Amniotic epithelial cell (primary cell): ENCODE measurements at regions not wholly inside any gene's neighbourhood (a gene's known extent, or its start where the extent isn't known, plus 50 kb on each side); places are given as distances from the start of the nearest gene placed in this dataset.
"Not testable (repeated sequence)": the region's sequence is repeated elsewhere in the genome, so short reads cannot be mapped to it uniquely, and the experiment has no call there.

Experiments used
- DNase-seq: peaks from one replicate; pipeline ENCODE4 v3.0.0-alpha.2; 2010; ENCODE audit warnings: low read depth

DNA sequence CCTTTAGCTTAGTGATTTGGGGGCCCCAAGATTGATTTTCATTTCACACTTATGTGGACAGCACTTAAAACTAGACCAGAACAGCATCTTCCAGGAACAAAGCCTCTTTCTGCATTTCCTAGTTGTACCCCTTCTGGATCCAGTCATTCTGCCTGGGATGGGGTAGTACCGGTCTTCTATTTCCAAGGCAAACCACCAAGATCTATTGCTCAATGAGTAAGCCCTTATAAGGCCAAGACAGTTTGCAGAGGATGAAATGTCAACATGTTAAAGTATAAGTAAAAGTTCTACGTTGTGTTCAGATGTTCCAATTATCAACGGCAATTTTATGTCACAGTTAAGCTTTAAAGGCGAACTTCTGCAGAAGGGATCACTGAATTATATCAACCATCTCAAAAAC, 106.9 kb upstream of the ZNF746 start:
- peak; percentile 55 for DNase-seq

DNA sequence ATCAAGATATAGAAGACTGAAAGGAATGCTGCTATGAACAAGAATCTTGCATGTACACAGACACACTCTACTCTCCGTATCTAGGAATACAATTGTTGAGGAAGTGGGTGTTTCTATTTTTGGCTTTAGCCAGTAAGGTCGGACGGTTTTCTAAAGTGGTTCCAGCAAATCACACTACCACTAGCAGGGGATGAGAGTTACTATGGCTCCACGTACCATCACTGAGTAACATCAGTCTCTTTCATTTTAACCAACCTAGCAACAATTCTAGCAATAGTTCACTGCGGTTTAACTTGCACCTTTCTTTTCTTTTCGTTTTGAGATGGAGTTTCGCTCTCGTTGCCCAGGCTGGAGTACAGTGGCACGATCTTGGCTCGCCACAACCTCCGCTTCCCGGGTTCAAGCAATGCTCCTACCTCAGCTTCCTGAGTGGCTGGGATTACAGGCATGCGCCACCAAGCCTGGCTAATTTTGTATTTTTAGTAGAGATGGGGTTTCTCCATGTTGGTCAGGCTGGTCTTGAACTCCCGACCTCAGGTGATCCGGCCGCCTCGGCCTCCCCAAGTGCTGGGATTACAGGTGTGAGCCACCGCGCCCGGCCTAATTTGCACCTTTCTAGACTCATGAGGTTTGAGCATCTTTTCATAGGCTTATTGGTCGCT, 103.2 kb upstream of the ZNF746 start:
- not testable (repeated sequence) for DNase-seq

DNA sequence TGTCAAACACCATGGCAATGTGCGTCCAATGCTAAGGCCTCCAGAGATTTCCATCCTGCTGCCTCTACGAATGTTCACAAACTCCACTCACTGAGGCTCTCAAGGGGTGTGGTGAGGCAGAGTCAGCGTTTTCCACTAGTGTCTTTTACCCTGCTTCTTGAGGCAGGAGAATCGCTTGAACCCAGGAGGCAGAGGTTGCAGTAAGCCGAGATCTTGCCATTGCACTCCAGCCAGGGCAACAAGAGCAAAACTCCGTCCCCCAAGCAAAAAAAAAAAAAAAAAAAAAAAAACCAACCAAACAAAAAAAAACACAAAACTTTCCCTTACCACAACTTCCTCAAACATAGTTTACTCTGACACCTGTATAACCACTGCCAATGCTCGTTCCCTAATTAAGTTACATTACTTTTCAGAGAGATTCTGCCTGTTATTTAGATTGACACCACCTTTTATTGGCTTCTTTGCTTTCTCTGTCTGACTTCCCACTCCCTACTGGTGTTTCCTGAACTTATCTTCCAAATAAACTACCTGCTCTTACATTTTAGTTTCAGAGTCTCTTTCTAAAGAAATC, 102.1 kb upstream of the ZNF746 start:
- DNase-seq = no peak

DNA sequence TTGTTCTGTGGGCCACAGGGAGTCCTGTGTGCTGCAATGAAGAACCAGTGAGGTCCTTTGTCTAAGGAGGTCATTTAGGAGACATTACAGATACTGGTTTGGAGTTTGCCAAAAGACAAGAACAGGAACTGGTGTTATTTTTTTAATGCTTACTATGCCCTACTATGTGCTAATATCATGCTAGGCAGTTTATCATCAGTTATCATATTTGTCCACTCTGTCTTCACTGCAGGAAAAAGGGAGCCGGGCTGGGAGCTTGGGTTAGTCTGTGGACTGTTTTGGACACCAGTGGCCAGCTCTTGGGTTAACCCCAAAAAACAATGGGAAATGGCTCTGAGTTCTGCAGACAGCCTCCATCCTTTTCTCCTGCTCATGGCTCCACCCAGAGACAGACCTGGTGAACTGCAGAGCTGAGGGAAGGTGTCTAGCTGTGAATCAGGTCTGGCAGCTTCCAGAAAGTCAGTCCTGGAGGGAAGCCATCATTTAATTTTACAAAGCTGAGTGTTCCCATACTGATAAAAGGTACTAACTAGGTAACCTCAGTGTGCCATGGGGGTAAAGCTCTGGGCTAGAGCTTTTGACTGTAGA, 101.2 kb upstream of the ZNF746 start:
- DNase-seq = peak; percentile 58

DNA sequence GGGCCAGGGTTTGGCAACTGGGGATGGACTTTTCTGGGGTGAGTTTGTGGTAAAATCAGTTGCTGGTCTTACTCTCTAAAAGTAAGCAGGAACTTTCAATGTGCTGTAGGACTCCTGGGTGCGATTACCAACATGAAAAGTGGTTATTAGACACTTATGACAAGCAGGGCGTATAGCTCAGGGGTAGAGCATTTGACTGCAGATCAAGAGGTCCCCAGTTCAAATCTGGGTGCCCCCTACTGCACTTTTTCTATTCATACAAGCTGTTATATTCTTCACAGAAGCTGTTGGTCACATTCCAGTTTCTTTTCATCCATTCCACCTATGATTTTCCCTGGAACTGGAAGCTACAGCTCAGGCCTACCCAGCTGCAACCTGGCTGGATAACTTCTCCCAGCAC, 100.2 kb upstream of the ZNF746 start:
- not testable (repeated sequence) for DNase-seq

DNA sequence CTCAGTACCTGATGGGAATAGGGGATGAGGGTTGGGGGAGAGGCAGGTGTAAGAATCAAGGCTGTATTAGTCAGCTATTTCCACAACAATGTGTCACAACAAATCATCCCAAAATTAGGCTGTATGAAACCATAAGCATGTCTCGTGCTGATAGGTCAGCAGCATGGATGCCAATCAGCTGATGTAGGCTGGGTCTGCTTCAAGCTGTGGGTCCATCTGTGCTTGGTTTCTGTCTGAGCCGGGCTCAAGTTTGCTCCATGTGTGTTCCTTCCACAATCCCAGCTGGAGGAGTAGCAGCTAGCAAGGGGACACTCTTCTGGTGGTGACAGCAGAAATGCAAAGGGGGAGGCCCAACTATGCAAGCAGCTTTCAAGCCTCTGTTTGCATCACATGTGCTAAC, 97.9 kb upstream of the ZNF746 start:
- DNase-seq = peak; percentile 9

DNA sequence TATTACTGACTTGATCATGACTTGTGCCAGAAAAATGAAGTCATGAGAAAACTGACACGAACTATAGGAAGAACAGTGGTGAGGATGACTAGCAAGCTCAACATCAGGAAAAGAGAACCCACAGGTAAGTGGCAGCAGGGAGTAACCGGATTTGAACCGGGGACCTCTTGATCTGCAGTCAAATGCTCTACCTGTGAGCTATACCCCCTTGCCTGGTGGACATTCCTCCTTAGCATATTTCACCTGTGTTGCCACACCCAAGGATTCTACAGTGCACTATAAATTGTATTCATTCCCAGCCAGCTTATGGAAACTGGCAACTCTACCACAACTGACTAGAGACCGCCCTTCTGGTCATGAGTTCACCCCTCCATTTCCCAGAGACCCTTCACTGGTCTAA, 97.5 kb upstream of the ZNF746 start:
- DNase-seq = no peak

DNA sequence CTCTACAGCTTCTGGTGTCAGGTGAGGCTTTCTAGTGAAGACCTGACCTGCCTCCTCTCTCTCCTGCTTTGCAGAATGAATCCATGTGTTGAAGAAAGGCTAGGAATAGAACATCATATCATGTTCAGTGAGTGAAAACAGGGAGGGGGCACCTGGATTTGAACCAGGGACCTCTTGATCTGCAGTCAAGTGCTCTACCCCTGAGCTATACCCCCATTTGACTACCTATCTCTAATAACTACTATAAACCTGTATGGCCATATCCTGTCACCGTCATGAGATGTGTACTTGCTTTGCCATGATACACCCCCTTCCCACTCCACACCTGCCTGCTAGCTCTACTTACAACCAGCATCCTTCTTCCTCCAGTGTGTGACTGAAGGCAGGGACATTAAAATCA, 91.3 kb upstream of the ZNF746 start:
- DNase-seq = no peak

DNA sequence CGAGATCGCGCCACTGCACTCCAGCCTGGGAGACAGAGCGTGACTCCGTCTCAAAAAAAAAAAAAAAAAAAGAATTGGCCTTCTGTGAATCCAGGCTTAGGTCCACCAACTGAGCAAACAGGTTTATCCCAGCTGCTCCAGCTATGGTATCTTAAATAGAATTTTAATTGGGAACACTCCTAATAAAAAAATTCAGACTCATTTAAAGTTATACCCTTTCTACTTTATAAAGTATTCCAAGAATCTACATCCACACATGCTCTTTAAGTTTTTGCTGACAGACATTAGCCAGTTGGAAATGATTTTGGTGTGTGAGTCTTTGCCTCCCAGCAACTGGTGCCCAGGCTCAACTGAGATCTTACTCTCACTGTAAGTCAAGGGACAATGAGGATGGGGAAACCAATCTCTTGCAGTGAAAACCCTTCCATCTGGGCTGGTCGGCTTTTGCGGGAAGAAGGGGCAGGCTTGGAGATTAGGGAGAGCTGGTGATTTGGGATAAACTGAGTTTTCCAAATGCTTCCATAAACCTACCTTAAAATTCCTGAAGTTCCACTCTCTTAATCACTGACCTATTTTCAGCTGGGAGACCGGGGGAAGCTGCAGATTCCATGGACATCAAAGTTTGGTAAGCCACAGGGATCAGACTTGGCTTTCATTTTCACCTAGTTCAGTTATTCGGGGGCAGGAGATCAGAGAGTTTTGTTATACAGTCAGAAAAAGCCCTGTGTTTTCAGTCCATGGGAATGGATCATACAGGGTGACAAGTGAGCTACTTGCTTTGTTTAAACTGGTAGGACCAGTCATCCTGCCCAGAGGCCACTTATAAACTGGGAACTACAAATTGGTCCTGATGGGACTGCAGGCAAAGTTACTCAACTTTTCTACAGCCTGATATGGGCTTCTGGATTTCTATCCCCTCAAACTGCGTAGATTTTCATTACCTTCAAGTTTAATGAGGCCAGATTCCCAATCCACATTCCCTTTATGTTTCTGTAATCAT, 89.3 kb upstream of the ZNF746 start:
- no peak for DNase-seq

DNA sequence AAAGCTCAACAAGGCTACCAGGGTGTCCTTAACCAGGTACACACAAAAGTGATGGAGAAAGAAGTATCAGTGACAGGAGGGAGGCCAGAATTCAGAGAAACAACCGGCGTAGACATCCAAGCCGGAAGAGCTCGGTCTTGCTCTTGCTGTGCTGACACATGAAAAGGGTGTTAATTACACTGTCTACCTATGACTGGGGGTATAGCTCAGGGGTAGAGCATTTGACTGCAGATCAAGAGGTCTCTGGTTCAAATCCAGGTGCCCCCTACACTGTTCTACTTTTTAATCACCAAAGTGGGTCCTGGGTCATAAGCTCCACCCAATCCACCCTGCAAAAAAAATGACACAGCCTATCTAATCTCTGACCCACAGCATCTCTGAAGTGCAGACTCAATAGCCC, 86.9 kb upstream of the ZNF746 start:
- no peak for DNase-seq

DNA sequence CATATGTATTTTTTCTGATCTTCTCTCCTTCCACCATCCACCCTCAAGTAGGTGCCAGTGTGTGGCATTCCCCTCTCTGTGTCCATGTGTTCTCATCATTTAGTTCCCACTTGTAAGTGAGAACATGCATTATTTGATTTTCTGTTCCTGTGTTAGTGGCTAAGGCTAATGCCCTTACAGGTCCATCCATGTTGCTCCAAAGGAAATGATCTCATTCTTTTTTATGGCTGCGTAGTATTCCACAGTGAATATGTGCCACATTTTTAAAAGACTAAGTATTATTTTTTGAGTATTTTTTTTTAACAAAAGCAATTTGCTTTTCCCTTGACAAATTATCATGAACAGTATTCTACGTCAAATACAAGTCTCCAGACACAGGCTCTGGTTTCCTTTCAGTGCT, 86.4 kb upstream of the ZNF746 start:
- no peak for DNase-seq

DNA sequence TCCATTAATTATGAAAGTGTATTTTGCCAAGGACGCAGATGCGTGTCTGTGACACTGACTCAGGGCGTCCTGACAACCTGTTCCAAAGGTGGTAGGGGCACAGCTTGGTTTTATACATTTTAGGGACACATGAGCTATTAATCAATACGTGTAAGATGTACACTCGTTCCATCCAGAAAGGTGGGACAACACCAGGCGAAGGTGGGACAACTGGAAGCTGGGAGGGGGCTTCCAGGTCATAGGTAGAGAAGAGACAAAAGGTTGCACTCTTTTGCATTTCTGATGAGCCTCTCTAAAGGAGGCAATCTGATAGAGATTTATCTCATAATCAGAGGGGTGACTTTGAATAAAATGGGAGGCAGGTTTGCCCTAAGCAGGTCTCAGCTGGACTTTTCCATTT, 82.7 kb upstream of the ZNF746 start:
- DNase-seq = no peak

DNA sequence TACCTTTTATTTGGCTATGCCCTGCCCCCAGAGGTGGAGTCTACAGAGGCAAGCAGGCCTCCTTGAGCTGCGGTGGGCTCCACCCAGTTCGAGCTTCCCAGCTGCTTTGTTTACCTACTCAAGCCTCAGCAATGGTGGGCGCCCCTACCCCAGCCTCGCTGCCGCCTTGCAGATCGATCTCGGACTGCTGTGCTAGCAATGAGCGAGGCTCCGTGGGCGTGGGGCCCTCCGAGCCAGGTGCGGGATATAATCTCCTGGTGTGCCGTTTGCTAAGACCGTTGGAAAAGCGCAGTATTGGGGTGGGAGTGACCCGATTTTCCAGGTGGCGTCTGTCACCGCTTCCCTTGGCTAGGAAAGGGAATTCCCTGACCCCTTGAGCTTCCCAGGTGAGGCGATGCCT, 81.8 kb upstream of the ZNF746 start:
- not testable (repeated sequence) for DNase-seq

DNA sequence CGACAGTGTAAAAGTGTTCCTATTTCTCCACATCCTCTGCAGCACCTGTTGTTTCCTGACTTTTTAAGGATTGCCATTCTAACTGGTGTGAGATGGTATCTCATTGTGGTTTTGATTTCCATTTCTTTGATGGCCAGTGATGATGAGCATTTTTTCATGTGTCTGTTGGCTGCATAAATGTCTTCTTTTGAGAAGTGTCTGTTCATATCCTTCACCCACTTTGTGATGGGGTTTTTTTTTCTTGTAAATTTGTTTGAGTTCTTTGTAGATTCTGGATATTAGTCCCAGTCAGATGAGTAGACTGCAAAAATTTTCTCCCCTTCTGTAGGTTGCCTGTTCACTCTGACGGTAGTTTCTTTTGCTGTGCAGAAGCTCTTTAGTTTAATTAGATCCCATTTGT, 76.8 kb upstream of the ZNF746 start:
- not testable (repeated sequence) for DNase-seq

DNA sequence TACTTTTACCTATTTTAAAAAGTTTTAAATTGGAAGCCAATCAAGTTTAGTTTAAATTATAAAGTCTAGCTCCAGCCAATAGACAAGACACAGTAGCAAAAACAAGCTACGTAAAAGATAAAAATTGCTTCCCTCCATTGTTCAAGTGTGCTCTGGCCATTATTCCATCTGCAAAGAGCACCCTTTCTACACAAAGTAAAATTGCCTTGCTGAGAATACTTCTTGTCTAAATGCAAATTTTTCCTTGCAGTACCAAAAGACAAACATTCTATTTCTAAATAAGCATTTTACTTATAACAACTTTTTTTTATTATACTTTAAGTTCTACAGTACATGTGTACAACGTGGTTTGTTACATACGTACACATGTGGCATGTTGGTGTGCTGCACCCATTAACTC, 75.9 kb upstream of the ZNF746 start:
- no peak for DNase-seq

DNA sequence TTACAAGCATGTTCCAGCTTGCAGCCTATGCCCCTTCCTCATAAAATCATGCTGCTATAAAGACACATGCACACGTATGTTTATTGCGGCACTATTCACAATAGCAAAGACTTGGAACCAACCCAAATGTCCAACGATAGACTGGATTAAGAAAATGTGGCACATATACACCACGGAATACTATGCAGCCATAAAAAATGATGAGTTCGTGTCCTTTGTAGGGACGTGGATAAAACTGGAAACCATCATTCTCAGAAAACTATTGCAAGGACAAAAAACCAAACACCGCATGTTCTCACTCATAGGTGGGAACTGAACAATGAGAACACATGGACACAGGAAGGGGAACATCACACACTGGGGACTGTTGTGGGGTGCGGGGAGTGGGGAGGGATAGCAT, 75.3 kb upstream of the ZNF746 start:
- not testable (repeated sequence) for DNase-seq

DNA sequence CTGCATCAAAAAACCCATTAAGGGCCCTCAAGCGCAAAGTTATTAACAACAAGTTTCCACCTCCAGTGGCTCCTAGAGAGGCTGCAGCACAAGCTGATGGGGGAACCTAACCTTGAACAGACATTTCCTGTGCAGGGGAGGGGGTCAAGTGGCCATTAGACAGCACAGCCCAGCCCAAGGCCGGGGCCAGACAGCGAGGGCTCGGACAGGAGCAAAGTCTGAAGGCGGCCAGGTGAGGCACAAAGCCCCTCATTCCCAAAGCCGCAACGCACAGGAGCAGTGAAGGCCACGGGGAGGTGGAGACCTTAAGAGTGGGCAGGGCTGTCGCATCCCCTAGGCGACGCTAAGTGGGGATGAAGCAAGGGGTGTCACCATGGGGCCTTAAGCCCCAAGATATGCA, 73.2 kb upstream of the ZNF746 start:
- DNase-seq = no peak

DNA sequence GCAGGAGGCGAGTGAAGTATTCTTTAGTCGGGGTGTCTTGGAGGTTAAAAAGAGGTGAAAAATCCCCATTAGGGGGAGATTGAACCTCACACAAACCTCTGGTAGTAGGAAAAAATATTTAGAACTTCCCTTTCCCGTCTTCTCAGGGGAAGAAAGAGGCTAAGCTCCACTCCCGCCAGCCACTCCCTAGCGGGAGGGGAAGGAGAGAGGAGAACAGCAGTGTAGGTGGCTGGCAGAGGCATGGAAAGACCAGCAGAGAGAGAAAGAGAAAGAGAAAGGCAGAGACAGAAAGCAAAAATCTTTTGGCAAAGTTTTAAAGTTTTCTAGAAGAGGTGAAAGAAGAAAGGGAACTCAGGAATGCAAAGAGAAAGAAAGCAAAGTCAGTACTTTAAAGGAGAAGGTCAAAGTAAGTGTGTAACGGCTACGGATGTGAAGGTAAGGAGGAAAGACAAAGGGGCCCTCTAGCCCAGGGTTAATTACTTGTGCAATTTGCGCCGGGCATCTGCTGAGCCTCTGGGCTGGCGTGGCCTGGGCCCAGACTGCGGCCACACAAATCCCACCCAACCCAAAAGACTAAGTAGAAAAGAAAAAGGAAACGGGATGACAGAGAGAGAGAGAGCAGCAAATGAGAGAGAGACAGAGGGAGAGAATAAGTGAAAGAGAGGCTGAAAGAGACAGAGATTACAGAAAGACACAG, 72.3 kb upstream of the ZNF746 start:
- DNase-seq = peak; percentile 45

DNA sequence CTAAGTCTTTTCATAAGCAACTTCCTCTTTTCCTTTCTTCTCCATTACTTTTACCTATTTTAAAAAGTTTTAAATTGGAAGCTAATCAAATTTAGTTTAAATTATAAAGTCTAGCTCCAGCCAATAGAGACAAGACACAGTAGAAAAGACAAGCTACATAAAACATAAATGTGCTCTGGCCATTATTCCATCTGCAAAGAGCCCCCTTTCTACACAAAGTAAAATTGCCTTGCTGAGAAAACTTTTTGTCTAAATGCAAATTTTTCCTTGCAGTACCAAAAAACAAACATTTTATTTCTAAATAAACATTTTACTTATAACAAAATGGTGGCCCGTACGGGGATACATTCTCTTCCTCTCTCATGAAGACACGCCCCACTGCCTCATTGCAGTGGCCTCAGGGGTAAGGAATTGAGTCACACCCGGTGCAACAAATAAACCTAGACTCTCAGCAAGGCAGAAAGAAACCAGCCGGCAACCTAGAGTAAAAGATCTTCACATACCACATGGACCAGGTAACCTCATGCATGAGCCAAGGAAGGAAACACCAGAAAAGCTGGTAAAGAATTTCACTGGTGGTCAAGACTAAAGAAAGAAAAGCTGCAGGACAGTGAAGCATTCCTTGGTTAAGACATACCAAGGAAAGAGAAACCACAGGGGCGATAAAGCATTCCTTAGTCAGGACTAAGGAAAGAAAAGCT, 71.6 kb upstream of the ZNF746 start:
- DNase-seq = peak; percentile 97

DNA sequence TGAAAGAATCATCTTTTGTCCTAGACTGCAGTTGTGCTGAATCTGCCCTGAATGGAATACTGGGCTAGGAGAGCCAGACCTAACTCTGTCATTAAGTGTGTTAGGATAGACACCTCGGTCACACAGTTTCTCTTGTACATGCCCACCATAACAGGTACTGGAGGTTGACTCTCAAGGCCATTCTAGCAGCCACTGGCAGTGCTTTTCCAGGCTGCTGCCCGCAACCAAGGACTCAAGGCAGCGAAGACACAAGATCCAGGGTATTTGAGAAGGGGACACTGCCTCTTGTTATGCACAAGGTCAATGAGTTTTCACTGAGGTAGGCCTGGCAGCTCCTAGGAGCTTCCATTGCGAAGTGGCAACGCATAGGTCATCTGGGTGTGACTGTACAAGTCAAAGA, 70.6 kb upstream of the ZNF746 start:
- no peak for DNase-seq

DNA sequence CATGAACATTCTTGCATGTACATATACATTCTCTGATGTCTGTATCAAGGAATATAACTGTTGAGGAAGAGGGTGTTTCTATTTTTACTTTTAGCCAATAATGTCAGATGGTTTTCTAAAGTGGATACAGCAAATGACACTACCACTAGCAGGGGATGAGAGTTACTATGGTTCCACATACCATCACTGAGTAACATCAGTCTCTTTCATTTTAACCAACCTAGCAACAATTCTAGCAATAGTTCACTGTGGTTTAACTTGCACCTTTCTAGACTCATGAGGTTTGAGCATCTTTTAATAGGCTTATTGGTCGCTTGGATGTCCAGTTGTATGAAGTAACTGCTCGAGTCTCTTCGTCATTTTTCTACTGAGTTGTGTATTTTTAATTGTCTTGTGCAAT, 68.5 kb upstream of the ZNF746 start:
- DNase-seq = no peak

DNA sequence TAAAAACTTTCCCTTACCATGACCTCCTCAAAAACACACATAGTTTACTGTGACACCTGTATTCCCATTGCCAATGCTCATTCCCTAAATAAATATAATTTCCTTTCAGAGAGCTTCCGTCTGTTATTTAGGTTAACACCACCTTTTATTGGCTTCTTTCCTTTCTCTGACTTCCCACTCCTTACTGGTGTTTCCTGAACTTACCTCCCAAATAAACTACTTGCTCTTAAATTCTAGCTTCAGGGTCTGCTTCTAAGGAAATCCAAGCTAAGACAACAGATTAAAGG, 67.4 kb upstream of the ZNF746 start:
- no peak for DNase-seq
